Ureter (tissue), 1 donor: ENCODE measurements at regions not wholly inside any gene's neighbourhood (a gene's known extent, or its start where the extent isn't known, plus 50 kb on each side); places are given as distances from the start of the nearest gene placed in this dataset.
"Not testable (repeated sequence)": the region's sequence is repeated elsewhere in the genome, so short reads cannot be mapped to it uniquely, and the experiment has no call there.

Experiments
- DNase-seq: peaks from one replicate; pipeline ENCODE4 v3.0.0-alpha.2; 2020; ENCODE audit warnings: low spot score
- donor health status: DM: yes; HTN: yes; CAD: no.

DNA sequence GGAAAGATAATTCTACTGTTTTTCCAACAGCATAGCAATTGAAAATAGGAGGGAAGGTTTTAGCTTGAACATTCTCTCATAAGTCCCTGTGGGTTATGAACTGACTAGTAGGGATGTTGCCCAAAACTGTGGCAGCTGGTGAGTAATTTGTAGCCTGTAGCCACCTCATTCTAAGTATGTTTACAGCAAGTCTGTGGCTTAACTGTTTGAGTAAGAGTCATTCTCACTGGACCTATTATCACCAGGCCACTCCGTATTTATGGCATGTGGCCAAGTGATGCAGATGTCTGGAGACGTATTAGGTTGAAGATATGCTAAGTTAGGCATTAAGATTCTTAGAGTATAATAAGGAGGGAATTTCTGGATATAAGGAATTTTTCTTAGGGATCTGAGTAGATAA lies 458.3 kb downstream of the ETNK1 start:
- no peak for DNase-seq

DNA sequence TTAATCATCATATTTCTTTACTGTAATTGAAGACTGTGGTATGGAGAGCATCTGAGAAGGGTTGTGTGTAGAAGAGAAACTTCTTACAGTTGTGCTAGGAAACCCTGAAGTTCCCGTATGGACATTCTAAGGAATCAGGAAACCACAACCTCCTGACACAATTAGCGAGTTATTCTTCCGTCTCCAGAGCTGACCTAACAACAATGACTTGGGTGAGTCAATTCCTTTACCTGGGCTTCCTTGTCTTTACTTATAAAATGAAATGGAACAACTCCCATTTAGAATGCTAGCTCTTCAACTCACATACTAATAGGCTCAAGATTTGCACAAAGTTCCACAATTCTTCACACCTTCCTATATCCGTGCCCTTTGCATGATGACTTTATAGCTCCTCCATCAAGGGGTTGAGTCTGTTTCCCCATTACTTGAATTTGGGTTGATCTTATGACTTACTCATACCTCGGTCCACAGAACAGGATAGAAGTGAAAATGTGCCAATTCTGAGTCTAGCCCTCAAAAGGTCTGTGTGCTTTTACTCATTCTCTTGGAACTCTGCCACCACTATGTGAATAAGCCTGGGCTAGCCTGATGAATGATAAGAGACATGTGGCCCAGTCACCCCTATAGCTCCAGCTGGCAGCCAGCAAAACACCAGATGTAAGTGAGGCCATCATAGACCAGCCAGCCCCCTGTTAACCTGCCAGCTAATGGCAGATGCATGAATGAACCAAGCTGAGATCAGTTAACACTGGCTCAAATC lies 459.4 kb downstream of the ETNK1 start:
- DNase-seq = peak; percentile 45

DNA sequence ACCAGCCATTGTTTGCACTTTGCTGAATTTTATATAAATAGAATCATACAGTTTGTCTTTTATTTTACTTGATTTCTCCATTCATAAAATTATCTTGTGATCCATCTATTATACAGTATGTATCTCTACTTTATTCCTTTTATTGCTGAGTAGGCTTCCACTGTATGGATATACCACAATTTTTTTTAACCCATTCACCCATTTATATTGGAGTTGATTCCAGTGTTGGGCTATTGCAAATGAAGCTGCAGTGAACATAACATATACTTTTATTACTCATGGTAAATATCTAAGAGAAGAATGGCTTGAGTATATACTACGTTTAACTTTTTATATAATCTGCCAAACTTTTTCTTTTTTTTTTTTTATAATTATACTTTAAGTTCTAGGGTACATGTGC lies 463.6 kb downstream of the ETNK1 start:
- no peak for DNase-seq

DNA sequence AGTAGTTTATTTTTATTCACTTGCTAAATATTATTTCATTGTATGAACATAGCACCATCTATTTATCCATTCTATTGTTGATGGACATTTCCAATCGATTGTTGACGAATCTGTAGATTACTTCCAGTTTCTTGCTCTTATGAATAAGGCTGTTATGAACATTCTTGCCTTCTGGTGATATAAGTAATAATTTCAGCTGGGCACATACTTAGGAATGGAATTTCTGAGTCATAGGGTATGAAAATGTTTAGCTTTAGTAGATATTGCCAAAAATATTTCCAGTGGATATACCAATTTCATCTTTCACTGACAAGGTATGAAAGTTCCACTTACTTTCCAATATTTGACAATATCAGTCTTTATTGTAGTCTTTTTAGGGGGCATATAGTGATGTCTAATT lies 468.5 kb downstream of the ETNK1 start:
- no peak for DNase-seq

DNA sequence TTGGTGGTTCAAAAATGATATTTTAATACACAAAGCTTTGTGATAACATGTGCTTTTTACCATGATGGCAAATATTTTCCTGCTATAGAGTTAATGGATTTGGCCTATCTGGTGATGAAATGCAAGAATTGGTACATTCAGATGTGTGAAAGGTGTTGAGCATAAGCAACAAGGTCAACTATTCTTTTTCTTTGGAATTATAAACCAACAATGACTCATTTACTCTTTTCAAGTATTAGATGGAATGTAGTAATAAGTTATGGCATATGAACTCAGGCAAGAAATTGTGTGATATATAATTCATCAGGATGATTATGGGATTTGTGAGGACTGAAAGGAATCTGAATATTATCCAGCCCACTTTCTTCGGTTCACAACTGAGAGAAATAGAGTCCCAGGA lies 471.4 kb downstream of the ETNK1 start:
- no peak for DNase-seq

DNA sequence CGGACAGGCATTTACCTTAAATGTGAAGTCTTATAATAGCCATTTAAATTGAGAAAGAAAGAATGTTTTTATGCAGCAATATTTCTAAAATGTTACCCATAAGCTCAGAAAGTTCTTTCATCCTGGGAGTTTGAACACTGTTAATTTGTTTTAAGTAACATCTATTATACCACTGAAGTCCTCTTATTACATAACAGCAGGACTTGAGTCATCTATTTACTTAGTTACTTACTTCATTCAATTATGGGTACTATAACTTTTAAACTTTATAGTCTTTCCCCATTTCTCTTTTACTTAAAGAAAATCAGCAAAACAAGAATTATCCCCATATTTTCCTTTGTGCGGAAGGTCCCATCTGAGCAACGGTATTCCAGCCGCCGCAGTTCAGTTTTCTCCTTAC lies 473.1 kb downstream of the ETNK1 start:
- DNase-seq = no peak

DNA sequence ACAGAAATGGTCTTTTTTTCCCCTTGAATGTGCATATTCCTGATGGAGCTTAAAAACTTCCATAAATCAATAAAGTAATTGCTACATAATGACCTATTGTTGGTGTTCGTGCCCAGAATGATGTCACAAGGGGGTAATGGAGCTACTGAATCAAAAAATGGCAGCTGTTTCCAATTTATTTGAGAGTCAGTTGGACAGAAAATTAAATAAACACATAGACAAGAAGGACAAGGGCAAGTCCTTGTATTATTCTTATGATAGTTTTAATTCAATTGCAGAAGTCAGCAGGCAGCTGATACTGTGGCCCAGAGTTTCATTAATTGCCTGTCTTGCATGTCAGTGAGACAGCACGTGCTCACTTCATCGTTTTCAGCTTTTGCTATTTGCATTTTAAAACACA lies 473.5 kb downstream of the ETNK1 start:
- DNase-seq = no peak

DNA sequence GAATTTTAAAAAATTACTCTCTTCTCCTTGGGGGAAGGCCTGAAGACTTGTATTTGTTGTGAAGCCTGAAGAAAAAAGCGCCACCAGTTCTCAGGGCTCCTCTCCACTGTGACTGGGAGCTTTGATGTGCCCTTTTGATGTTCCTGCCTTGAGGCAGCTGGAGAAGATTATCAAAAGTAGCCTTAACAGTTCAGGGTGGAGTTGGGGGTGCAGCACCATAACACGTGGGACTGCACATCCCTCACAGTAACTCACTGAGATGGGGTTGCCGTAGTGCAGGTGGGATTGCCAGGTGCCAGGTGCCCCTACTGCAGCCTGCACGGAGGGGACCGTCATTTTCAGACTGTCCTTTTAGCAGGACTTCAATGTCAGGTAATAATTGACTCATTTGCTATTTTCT lies 474.1 kb downstream of the ETNK1 start:
- DNase-seq = no peak

DNA sequence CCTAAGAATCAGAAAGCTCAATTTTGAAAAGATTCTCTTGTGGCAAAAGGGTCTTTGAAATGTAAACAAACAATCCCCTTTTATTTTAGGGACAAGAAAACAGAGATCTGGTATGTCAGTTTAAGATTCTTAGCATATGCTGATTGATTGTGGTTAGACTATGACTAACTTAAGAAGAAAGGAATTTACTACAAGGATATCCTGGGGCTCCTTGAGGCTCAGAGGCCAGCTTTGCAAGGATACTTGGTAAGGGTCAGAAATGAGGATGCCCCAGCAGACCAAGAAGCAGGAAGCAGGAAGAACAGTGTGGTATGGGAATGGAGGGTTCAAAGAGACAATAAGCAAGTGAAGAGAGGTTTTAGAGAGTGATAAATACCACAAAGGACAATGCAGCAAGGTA lies 474.6 kb downstream of the ETNK1 start:
- no peak for DNase-seq

DNA sequence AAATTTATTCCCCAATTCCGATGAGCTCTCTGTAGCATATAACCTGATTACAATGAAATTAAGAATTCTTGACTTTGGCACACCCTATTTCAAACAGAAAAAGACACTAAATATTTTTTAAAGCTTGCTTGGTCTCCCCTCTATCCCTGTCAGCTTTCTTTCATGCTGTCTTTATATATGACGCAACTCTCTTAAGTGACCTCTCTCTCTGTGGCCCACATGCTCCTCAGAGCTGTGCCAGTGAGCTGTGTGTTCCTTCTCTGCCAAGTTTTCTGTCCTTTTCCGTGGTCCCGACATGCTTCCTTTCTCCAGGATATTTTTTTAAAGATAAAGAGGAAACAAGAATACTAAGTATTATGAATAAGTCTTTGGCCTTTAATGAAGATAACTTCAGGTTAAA lies 484.0 kb downstream of the ETNK1 start:
- no peak for DNase-seq

DNA sequence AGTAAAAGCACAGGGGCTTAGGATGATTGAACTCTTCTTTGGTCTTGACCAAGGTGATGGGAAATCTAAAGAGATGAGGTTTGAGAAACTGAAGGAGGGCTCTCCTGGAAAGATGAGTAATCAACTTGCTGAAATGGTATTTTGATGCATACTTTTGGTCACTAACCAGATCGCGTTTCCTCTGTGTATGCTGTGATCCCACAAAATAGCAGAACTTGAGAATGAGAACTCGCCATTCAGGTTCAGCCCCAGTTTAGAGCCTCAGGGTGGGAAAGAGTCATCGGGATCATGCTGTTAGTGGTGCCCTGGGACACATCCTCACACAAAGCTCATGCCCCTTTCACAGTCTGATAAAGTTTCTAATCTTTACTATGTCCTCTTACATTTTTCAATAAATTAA lies 488.8 kb downstream of the ETNK1 start:
- no peak for DNase-seq

DNA sequence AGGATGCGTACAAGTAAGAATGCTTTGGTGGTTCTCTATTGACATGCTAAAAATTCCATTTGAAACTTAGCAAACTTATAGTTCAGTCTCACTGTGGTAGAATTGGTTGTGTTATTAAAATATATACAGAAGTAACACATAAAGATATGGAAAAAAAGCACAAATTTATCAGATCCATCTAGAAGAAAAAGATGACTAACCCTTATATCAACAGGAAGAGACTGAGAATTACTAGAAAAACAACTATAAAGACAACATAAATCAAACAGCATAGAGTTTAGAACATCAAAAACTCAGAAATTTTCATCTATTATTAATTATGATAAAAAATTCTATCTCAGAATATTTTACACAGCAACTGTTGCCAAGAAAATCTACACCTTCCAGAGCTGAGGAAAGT lies 491.0 kb downstream of the ETNK1 start:
- no peak for DNase-seq

DNA sequence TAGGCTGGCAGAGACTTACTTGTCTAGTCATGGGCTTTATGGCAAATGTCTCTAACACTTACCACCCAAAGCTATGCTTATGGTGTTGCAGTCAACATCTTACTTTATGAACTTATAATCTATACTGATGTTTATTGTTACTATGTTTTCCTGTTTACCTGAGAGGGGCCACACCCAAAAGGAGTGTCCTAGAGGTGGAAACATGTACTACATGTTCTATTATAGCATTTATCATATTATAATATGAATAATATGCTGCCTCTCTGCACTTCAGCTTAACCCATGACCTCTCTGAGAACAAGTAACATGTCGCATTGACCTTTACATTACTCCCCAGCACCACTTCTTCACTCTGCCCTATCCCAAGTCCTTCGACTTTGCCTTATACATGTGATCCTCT lies 501.8 kb downstream of the ETNK1 start:
- no peak for DNase-seq

DNA sequence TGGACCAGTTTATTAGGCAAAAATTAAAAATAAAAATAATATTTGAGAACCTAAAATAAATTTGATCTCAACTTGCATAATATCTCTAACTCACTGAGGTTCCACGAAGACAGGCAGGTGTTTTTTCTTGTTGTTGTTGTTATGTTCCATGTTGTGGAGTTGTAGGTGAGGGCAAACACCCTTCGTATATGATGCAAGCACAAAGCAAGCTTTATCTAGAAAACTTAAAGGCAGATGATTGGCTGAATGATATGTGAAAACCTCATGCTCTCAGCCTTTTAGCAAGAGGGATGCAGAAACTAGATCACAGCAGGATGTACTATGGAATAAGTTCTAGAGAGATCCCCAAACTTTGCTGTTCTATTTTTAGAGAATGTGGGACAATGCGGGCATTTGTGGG lies 502.7 kb downstream of the ETNK1 start:
- no peak for DNase-seq

DNA sequence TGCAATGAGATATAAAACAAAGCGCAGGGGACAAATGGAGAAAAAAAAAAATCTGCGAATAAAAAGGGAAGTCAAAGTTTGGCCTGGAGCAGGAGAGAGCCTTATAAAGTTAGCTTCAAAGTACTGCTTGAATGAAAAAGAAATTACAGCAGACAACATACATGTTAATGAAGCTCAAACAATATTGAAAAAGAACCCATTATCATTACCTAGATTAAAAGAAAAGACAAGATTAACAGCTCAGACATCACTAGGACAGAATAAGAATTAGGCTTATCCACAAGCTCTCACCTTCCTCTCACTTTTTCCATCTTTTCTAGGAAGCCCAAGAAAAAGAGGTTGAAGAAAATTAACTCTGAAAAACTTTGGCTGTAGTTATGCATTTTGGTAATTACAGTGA lies 503.5 kb downstream of the ETNK1 start:
- no peak for DNase-seq

DNA sequence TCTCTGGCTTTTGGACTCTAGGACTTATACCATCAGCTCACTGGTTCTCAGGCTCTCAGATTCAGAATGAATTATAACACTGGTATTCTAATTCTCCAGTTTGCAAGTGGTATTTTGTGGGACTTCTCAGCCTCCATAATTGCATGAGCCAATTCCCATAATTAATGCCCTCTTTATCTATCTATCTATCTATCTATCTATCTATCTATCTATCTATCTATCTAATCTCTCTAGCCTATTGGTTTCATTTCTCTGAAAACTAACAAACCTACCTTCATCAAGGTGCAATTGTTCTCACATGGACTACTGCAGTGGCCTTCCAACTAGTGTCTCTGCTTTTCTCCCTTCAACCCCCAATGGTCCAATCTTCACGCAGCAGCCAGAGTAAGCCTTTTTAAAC lies 507.4 kb downstream of the ETNK1 start:
- no peak for DNase-seq

DNA sequence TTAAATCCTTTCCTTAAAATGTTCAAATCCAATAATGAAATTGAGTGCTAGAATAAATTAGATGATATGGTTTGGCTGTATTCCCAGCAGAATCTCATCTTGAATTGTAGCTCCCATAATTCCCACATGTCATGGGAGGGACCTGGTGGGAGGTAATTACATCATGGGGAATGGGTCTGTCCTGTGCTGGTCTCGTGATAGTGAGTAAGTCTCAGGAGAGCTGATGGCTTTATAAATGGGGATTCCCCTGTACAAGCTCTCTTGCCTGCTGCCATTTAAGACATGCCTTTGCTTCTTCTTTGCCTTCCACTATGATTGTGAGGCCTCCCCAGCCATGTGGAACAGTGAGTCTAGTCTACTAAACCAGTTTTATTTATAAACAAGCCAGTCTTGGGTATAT lies 508.5 kb downstream of the ETNK1 start:
- DNase-seq = no peak

DNA sequence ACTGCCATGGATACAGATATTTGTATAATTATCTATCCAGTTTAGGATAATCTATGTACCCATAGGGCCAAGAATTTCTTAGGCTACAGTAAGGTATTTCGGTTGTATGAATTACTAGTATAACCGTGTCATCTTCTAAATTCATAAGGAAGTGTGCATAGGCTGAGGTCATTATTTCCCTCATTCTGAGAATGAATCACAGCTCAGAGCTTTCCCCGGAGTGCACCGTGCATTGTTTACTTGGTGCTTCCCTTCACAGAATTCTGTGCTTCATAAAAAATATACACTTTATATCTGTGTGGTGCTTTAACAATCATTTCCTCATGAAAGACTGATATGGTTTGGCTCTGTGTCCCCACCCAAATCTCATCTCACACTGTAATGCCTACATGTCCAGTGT lies 514.1 kb downstream of the ETNK1 start:
- no peak for DNase-seq

DNA sequence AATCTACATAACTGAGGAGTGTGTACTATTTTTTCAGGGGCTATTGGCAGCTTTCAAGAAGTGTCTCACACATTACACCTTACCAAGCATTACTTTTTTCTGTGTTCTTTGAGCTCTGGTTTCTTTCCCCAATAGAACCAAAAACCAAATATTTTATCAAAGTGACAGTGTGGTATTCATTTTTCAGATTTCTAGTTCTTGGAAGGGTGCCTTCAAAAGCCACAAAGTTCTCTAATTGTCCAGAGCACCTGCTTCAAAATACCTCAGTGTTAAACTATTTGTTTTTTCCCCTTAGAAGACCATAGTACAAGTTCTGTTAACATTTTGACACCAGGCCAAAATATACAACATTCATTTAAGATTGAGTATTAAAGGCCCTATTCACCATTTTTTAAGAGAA lies 515.7 kb downstream of the ETNK1 start:
- no peak for DNase-seq

DNA sequence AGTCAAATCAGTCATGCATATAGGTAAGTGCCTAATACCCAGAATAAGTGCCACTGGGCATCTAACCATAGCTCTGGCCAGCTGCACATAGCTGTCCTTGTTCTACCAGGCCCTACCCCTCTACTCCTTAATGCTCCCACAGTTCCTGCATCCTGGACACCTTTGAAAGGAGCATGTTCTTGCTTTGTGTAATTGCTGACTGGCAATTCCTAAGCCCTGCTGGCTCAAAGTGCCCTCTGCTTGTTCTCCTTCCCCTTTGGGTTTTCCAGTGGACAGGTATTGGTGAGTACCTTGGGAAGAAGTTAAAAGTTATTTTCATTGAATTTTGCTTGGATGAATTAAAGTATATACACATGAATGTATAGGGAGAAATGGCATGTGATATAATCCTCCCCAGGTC lies 516.4 kb downstream of the ETNK1 start:
- no peak for DNase-seq

DNA sequence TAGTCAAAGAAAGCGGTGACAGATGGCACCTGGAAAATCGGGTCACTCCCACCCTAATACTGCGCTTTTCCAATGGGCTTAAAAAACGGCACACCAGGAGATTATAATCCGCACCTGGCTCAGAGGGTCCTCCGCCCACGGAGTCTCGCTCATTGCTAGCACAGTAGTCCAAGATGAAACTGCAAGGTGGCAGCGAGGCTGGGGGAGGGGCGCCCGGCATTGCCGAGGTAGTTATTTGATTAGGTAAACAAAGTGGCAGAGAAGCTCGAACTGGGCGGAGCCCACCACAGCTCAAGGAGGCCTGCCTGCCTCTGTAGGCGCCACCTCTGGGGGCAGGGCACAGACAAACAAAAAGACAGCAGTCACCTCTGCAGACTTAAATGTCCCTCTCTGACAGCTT lies 521.1 kb downstream of the ETNK1 start:
- DNase-seq = not testable (repeated sequence)

DNA sequence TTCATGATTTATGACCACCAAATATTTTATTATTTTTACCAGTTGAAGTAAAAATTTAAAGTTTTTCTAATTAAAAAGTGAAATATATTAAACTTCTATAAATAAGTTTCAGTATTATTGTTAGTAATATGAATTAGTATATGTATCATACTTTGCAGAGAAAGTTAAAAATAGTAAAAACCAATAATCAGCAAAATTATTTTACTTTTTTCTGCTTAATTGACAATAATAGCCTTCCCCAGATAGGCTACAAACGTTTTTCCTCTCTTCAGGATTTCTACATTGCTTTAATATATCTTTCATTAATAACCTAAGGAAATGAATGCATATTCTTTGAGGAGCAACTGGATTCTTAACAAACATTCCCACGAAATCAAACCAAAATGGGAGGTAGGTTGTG lies 543.5 kb downstream of the ETNK1 start:
- no peak for DNase-seq

DNA sequence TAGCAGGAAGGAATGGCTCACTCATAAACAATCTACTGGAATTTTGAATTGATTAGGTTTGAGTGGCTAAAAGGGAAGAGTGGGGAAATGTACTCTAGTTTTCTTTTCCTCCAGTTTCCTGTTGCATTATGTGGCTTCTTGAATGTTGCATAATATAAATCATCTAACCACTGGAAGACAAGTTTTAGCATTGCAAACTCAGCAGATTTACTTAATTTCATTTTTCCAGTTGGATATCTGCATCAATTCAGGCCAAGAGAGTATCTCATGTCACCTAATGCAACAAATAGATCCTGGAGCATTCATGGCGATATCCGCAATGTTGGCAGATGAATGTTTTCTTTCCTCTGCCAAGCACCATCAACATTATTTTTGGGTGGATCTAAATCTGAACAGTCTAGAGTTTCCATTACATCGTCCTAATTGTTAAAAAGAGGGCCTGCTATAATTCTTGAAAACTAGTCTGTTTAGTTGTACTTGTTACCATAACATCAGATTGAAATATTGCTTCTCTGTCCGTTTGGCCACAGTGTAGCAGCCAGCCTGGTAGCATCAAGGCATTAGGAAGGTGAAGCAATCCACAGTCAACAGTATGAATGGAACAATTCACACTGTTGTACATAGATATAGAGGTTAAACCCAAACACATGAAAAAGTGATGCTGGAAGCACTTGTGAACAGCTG lies 544.2 kb downstream of the ETNK1 start:
- no peak for DNase-seq

DNA sequence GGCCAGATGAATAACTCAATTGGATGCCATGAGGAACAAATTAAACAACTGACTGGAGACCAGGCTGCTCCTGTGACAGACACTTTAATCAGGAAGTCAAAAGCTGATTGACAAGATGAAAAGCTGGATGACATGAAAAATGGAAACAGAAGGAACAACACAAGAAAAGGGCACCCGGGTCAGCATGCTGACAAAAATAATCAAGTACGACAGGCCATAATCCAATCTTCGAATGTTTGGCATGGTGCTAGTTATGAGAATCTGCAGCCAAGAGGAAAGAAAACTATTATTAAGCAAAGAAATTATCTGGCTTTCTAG lies 544.7 kb downstream of the ETNK1 start:
- no peak for DNase-seq
